ENCODE measurements at regions not wholly inside any gene's neighbourhood (a gene's known extent, or its start where the extent isn't known, plus 50 kb on each side); places are given as distances from the start of the nearest gene placed in this dataset.

GRCh38 chr3:13157986-13158385, 84.8 kb upstream of the IQSEC1 start:
- no peaks in the 10 kb centered on the region for H3K27me3 ChIP-seq (ENCODE audit: control insufficient read depth, insufficient read depth, low read length)
- DNase-seq = no peak
- no peak overlapping the region for H3K27ac ChIP-seq (ENCODE audit: low read length)
- H3K4me3 ChIP-seq (ENCODE audit: low read length) = no peak overlapping the region
- no peaks in the 10 kb centered on the region for H3K36me3 ChIP-seq (ENCODE audit: control insufficient read depth, insufficient read depth, low read length)
- no peaks in the 10 kb centered on the region for H3K4me1 ChIP-seq (ENCODE audit: control insufficient read depth, insufficient read depth, low read length)
- H3K9me3 ChIP-seq (replicated peaks; ENCODE audit: control insufficient read depth, low read depth, low read length) = peaks cover 4% of the 10 kb centered on the region
- WGBS (ENCODE audit: insufficient coverage) = 62% methylated on average over 7 of the region's 8 CpGs

- no peak overlapping the region for H3K27ac ChIP-seq (ENCODE audit: low read length)
- no peaks in the 10 kb centered on the region for H3K4me1 ChIP-seq (ENCODE audit: control insufficient read depth, insufficient read depth, low read length)
- H3K27me3 ChIP-seq (ENCODE audit: control insufficient read depth, insufficient read depth, low read length) = peaks cover 9% of the 10 kb centered on the region
- DNase-seq = no peak
- H3K9me3 ChIP-seq (replicated peaks; ENCODE audit: control insufficient read depth, low read depth, low read length) = peaks cover 4% of the 10 kb centered on the region
- 64% methylated on average over 5 of the region's 11 CpGs for WGBS (ENCODE audit: insufficient coverage)
- H3K4me3 ChIP-seq (ENCODE audit: low read length) = no peak overlapping the region
- no peaks in the 10 kb centered on the region for H3K36me3 ChIP-seq (ENCODE audit: control insufficient read depth, insufficient read depth, low read length)
These were observed 79.8 kb upstream of the IQSEC1 start for GRCh38 chr3:13152826-13153710.

DNA sequence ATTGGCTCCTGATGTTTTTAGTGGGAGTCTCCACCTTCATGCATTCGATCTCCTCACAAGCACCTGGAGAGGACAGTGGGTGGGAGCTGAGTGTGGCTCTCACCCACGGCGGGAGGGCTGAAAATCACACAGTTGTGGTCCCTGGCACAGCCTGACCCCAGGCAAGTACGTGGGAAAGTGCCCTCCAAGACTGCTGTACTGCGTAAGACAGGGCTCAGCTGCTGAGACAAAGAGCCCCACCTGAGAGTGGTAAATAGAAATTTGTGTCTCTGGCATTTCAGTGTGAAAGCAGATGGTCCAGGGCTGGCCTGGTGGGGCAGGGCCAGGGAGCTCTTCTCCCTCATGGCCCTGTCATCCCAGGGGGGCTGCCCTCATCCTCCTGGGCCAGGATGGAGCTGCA, 77.4 kb upstream of the IQSEC1 start:
- no peak for DNase-seq
- Histone ChIP-seq H3K27me3 (ENCODE audit: control insufficient read depth, insufficient read depth, low read length) (peaks cover 9% of the 10 kb centered on the region), H3K36me3 (ENCODE audit: control insufficient read depth, insufficient read depth, low read length) (no peaks in the 10 kb centered on the region), H3K9me3 (replicated peaks; ENCODE audit: control insufficient read depth, low read depth, low read length) (peaks cover 4% of the 10 kb centered on the region), H3K4me3 (ENCODE audit: low read length) (no peak overlapping the region), H3K27ac (ENCODE audit: low read length) (no peak overlapping the region), H3K4me1 (ENCODE audit: control insufficient read depth, insufficient read depth, low read length) (no peaks in the 10 kb centered on the region)
- 83% methylated on average over 4 of the region's 5 CpGs for WGBS (ENCODE audit: insufficient coverage)

DNA sequence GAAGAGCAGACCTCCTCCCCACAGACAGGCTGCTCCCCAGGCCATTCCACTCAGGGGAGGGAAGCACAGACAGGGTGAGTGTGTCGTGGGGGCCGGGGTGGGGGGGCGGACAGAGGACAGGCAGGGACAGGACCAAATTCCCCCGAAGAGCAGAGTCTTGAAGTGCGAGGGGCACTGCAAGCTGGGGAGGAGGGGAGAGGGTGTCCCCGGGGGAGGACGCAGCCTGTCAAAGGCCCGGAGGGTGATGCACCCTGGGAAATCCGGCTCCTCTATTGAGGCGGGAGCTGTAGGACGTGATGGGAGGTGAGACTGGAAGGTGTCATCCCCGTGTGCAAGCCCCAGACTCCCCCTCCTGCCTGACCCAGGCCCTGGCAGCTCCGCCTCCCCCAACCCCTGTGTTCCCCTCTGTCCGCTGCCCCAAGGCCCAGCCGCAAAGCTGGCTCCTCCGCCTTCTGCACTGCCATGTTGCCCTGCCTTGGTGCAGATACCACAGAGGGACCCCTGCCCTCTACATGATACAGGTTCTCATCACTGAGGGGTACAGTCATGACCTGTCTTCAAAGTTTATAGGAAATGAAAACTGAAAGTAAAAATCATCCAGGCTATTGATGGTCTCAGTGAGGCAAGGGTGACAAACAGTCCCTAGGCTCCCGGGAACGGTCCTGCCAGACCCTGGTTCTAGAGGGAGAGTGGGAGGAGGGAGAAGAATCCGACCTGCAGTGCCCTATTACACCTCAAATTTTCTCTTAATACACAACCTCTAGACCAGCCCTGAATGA, 76.3 kb upstream of the IQSEC1 start:
- H3K4me1 ChIP-seq (ENCODE audit: control insufficient read depth, insufficient read depth, low read length) = no peaks in the 10 kb centered on the region
- no peaks in the 10 kb centered on the region for H3K9me3 ChIP-seq (replicated peaks; ENCODE audit: control insufficient read depth, low read depth, low read length)
- no peak for DNase-seq
- H3K4me3 ChIP-seq (ENCODE audit: low read length) = no peak overlapping the region
- 38% methylated on average over 9 of the region's 19 CpGs for WGBS (ENCODE audit: insufficient coverage)
- H3K27me3 ChIP-seq (ENCODE audit: control insufficient read depth, insufficient read depth, low read length) = peaks cover 9% of the 10 kb centered on the region
- no peak overlapping the region for H3K27ac ChIP-seq (ENCODE audit: low read length)
- H3K36me3 ChIP-seq (ENCODE audit: control insufficient read depth, insufficient read depth, low read length) = no peaks in the 10 kb centered on the region

DNA sequence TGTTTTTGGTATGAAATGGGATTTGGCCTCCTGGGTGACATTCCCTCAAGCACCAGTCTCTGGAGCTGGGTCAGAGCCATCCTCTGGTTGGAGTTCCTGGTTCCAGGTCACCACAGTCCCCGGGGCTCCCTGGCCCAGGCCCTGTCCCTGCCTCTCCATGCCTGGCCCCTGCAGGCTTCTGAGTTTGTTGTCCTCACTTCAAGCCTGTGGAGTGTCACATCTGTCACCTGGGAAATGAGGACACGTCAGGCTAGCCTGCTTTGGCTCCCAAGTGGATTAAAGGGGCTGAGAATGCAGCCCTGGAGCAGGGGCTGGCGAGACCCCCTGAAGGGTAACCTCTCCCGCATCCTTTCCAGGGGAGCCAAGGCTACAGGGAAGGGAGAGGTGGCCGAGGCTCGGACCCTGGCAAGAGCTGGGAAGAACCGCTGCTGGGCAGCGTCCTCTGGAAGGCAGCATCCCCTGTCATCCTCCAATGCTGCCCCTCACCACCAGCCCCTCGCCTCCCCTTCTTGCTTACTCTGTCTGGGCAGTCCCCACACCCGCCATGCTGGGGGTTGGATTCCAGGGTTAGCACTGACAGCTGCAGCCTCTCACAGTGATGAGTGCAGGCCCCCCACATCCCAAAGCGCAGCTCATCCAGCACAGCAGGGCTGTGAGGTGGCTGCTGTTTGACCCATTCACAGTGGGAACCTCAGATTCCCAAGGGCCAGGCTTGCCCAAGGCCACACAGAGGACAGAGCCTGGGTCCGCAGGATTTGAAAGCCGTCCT, 75.5 kb upstream of the IQSEC1 start:
- no peak overlapping the region for H3K27ac ChIP-seq (ENCODE audit: low read length)
- 48% methylated on average over 7 of the region's 13 CpGs for WGBS (ENCODE audit: insufficient coverage)

DNA sequence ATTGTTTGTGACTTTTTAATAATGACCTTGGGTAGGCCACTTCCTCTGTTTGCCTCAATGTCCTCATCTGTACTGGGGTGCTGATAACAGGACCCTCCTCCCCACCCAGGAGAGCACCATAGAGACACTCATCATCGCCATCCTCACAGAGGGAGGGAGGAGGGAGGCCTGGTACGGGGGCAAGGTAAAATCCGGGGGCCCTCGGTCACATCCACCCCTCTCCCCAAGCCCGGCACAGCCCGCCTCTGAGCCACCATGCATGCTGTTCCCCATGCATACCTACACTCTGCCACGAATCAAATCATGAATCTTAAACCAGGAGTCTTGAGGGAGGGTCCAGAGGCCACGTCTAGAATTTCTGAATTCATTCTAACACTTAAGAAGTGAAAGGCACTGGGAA, 74.9 kb upstream of the IQSEC1 start:
- DNase-seq = no peak
- H3K4me1 ChIP-seq (ENCODE audit: control insufficient read depth, insufficient read depth, low read length) = no peaks in the 10 kb centered on the region
- no peak overlapping the region for H3K27ac ChIP-seq (ENCODE audit: low read length)
- H3K36me3 ChIP-seq (ENCODE audit: control insufficient read depth, insufficient read depth, low read length) = no peaks in the 10 kb centered on the region
- H3K4me3 ChIP-seq (ENCODE audit: low read length) = no peak overlapping the region
- H3K9me3 ChIP-seq (replicated peaks; ENCODE audit: control insufficient read depth, low read depth, low read length) = no peaks in the 10 kb centered on the region
- H3K27me3 ChIP-seq (ENCODE audit: control insufficient read depth, insufficient read depth, low read length) = peaks cover 9% of the 10 kb centered on the region
- WGBS (ENCODE audit: insufficient coverage) = 50% methylated on average over 2 of the region's 8 CpGs

More for the DNA sequence above, 75.5 kb upstream of the IQSEC1 start:
- H3K4me1 ChIP-seq (ENCODE audit: control insufficient read depth, insufficient read depth, low read length) = no peaks in the 10 kb centered on the region
- no peaks in the 10 kb centered on the region for H3K9me3 ChIP-seq (replicated peaks; ENCODE audit: control insufficient read depth, low read depth, low read length)
- H3K4me3 ChIP-seq (ENCODE audit: low read length) = no peak overlapping the region
- no peak for DNase-seq
- no peaks in the 10 kb centered on the region for H3K36me3 ChIP-seq (ENCODE audit: control insufficient read depth, insufficient read depth, low read length)
- peaks cover 9% of the 10 kb centered on the region for H3K27me3 ChIP-seq (ENCODE audit: control insufficient read depth, insufficient read depth, low read length)

GRCh38 chr3:13147344-13147743, 74.1 kb upstream of the IQSEC1 start:
- Histone ChIP-seq H3K4me3 (ENCODE audit: low read length) (no peak overlapping the region), H3K4me1 (ENCODE audit: control insufficient read depth, insufficient read depth, low read length) (no peaks in the 10 kb centered on the region), H3K27ac (ENCODE audit: low read length) (no peak overlapping the region), H3K9me3 (replicated peaks; ENCODE audit: control insufficient read depth, low read depth, low read length) (no peaks in the 10 kb centered on the region), H3K36me3 (ENCODE audit: control insufficient read depth, insufficient read depth, low read length) (no peaks in the 10 kb centered on the region), H3K27me3 (ENCODE audit: control insufficient read depth, insufficient read depth, low read length) (peaks cover 9% of the 10 kb centered on the region)
- no peak for DNase-seq
- 0% methylated on average over 1 of the region's 4 CpGs for WGBS (ENCODE audit: insufficient coverage)

DNA sequence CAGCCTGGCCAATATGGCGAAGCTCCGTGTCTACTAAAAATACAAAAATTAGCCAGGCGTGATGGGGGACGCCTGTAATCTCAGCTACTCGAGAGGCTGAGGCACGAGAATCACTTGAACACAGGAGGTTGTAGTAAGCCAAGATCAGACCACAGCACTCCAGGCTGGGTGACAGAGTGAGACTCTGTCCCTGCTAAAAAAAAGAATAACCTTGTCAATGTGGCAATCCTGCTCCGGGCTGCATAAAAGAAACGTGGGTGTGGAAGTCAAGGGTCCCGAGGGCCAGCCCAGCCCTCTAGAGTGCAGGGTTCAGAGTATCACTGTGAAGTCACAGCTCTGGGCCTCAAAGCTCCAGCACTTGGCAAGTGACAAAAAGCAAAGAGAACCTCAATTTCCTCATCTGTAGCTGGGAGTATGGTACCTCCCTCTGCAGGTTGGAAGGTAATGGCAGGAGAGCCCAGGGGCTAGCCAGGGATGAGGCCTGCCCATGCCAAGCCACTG, 73.5 kb upstream of the IQSEC1 start:
- Histone ChIP-seq H3K27ac (ENCODE audit: low read length) (no peak overlapping the region), H3K4me3 (ENCODE audit: low read length) (no peak overlapping the region), H3K36me3 (ENCODE audit: control insufficient read depth, insufficient read depth, low read length) (no peaks in the 10 kb centered on the region), H3K4me1 (ENCODE audit: control insufficient read depth, insufficient read depth, low read length) (no peaks in the 10 kb centered on the region), H3K27me3 (ENCODE audit: control insufficient read depth, insufficient read depth, low read length) (peaks cover 9% of the 10 kb centered on the region), H3K9me3 (replicated peaks; ENCODE audit: control insufficient read depth, low read depth, low read length) (no peaks in the 10 kb centered on the region)
- DNase-seq = no peak
- WGBS (ENCODE audit: insufficient coverage) = 82% methylated on average over 9 of the region's 9 CpGs

- no peaks in the 10 kb centered on the region for H3K9me3 ChIP-seq (replicated peaks; ENCODE audit: control insufficient read depth, low read depth, low read length)
- WGBS (ENCODE audit: insufficient coverage) = 44% methylated on average over 13 of the region's 16 CpGs
- no peak overlapping the region for H3K4me3 ChIP-seq (ENCODE audit: low read length)
- H3K4me1 ChIP-seq (ENCODE audit: control insufficient read depth, insufficient read depth, low read length) = no peaks in the 10 kb centered on the region
- no peaks in the 10 kb centered on the region for H3K36me3 ChIP-seq (ENCODE audit: control insufficient read depth, insufficient read depth, low read length)
- H3K27me3 ChIP-seq (ENCODE audit: control insufficient read depth, insufficient read depth, low read length) = peaks cover 9% of the 10 kb centered on the region
- H3K27ac ChIP-seq (ENCODE audit: low read length) = no peak overlapping the region
- DNase-seq = no peak
These were observed 72.8 kb upstream of the IQSEC1 start for GRCh38 chr3:13145826-13146642.

Measured in muscle of leg (tissue), 3 donors.